ENCODE measurements at regions not wholly inside any gene's neighbourhood (a gene's known extent, or its start where the extent isn't known, plus 50 kb on each side); places are given as distances from the start of the nearest gene placed in this dataset.
"Not testable (repeated sequence)": the region's sequence is repeated elsewhere in the genome, so short reads cannot be mapped to it uniquely, and the experiment has no call there.

DNA sequence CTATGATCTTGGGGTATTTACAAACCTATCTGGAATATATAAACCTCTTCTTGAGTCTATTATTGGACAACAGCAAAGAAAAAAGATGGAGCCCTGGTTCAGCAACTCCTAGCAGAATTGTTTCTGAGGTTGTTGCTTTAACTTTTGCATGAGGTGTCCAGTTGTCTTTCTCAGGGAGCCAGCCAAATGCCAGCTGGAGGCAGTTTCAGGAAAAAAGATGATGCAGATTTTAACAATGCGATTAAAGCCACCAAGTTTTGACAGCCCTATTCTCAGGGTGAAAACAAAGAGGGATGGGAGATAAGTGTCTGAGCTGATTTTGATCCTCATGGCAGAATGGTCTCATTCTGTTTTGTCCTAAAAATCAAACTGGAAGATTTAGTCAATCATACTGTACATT lies 181.6 kb upstream of the RASGRP1 start:
- DNase-seq: no peak

DNA sequence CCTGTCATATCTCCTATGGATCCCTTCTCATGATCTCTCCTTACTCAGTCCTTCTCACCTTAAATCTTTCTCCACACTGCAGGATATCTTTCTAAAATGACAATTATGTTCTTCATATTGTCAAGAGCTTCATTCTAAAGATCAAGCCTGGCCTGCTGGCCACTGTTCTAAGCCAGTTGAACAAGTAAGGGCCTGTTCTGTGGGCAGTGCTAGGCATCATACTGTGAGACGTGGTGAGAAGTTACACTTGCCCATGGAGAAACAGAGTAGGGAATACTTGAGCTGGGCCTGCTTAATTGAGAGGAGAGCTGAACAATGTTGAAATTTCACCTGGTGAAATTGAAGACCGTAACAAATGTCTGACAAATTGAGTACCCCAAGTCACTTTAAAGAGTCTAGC lies 184.1 kb upstream of the RASGRP1 start:
- no peak for DNase-seq

DNA sequence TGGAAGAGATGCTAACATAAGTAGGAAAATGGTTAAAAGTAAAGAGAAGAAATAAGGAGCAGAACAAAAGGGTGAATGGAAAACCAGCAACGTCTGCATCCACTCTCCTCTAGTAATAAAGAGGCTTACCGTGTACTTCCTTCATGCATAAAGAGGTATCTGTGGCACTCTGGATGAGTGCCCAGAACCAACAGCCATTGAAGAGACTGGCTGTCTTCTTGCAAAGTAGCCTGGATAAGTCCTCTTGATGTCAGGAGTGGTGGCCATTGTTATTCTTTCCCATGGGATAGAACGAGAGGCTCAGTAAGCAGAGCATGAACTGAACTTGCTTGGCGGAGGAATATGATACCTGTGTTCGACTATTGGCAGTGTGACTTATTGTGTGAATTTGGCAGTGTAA lies 186.2 kb upstream of the RASGRP1 start:
- no peak for DNase-seq

GRCh38 chr15:38755718-38756117 lies 191.1 kb upstream of the RASGRP1 start:
- DNase-seq: no peak

GRCh38 chr15:38756441-38756840 lies 191.8 kb upstream of the RASGRP1 start:
- no peak for DNase-seq

GRCh38 chr15:38758043-38758442 lies 193.4 kb upstream of the RASGRP1 start:
- DNase-seq: no peak

- no peak for DNase-seq
These were observed 197.1 kb upstream of the RASGRP1 start for GRCh38 chr15:38761681-38762080.

DNA sequence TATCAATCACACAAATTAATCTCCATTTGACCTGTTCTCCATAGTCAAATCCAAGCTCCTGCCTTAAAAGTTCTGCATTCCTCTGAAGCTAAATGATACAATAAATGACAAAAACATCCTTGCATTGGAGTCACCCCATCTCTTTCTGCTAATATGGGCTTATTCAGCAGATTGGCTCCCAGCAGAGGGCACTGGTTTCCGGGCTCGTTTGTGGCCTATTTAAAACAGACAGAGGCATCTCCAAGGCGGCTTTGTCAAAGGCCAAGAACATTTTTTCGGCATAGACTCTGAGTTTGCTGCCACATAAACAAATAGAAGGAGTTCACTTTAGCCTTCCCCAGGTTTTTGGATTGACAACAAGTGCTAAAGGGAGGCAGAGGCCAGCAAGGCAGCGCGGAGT lies 204.4 kb upstream of the RASGRP1 start:
- DNase-seq: no peak

DNA sequence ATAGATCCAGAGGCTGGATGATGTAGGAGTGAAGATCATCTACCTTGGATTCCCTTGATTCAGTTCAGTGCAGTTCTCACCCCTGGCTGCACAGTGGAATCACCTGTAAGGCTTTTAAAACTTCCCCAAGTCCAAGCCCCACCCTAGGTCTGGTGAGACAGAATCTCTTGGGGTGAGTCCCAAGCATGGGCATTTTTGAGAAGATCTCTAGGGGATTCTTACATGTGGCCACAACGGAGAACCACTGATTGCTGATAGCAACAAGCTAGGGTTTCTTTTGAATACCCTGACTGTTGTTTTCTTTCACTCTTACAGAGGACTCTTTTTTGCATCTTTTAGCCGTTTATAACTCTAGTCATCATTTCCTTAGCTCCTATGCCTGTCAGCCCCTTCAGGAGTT lies 204.9 kb upstream of the RASGRP1 start:
- DNase-seq: no peak

- not testable (repeated sequence) for DNase-seq
These were observed 209.5 kb upstream of the RASGRP1 start for GRCh38 chr15:38774076-38774475.

DNA sequence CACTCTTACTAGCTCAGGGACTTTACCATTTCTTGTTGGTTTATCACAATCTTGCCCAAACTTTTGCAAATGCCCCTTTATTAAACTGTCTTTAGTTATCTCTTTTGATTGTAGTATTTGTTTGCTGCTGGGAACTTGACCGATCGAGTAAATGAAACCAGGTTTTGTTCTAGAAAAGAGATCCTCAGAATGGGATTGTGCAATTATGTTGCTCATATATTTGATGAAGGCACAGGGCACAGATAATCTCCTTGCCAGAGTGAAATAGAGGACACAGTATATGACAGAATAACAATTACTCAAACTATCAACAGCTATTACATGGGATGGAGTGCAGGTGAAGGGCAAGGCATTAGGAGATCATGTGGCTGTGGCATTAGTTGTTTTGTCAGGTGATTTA lies 216.6 kb upstream of the RASGRP1 start:
- no peak for DNase-seq

- DNase-seq: no peak
These were observed 217.5 kb upstream of the RASGRP1 start for GRCh38 chr15:38782156-38782555.

DNA sequence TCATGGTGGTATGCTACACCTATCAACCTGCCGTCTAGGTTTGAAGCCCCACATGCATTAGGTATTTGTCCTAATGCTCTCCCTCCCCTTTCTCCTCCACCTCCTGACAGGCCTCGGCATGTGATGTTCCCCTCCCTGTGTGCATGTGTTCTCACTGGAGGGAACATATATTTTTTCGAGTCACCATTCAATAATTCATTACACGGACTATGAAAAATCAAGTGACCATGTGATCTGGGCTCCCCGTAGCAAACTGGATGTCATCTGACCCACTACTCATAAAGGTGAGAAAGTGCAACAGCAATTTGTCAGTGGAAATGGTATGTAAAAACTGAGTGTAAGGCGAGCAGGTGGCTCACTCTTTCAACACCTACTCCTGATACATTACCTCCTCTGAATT lies 224.3 kb upstream of the RASGRP1 start:
- DNase-seq: no peak

- DNase-seq: no peak
These were observed 225.0 kb upstream of the RASGRP1 start for GRCh38 chr15:38789566-38789965.

GRCh38 chr15:38793206-38793810 lies 228.7 kb upstream of the RASGRP1 start:
- DNase-seq: no peak

GRCh38 chr15:38795471-38796245 lies 231.0 kb upstream of the RASGRP1 start:
- DNase-seq: no peak

DNA sequence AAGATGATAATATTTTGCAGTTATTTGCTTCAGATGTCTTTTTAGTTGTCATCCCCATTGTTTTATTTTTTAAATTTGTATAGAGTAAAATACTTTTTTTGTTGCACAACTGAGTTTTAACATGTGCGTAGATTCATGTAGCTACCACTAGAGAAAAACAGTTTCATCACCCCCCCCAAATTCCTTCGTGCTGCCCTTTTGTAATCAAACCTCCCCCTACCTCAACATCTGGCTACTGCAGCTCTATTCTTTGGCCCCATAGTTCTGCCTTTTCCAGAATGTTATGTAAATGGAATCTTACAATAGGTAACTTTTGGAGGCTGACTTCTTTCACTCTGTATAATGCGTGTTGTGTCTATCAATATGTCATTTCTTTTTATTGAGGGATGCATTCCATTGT lies 232.0 kb upstream of the RASGRP1 start:
- no peak for DNase-seq

GRCh38 chr15:38797506-38797905 lies 232.9 kb upstream of the RASGRP1 start:
- DNase-seq: not testable (repeated sequence)

DNA sequence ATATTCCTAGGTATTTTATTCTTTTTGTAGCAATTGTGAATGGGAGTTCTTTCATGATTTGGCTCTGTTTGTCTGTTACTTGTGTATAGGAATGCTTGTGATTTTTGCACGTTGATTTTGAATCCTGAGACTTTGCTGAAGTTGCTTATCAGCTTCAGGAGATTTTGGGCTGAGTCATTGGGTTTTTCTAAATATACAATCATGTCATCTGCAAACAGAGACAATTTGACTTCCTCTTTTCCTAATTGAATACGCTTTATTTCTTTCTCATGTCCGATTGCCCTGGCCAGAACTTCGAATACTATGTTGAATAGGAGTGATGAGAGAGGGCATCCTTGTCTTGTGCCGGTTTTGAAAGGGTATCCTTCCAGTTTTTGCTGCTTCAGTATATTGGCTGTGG lies 234.6 kb upstream of the RASGRP1 start:
- DNase-seq: not testable (repeated sequence)

GRCh38 chr15:38809621-38810020 lies 245.0 kb upstream of the RASGRP1 start:
- no peak for DNase-seq

DNA sequence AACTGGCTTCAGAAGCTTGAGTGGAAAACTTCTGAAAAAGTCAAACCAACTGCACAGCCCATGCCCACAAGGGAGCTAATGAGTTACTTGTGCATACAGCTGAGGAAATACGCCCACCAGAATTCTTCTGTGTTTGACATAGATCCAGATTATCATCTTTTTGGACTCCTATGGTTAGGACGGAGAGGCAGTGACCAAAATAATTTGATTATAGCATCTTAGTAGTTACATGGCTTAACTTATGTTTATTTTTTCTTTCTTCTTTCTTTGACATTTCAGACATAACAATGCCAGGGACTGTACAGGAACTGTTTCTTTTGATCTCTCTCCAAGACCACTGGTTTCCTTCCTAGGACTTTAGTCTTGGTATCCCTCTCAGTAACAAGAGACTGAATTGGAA lies 246.1 kb upstream of the RASGRP1 start:
- DNase-seq: no peak

- not testable (repeated sequence) for DNase-seq
These were observed 249.6 kb upstream of the RASGRP1 start for GRCh38 chr15:38814254-38814653.

- DNase-seq: no peak
These were observed 250.3 kb upstream of the RASGRP1 start for GRCh38 chr15:38814891-38815290.

DNA sequence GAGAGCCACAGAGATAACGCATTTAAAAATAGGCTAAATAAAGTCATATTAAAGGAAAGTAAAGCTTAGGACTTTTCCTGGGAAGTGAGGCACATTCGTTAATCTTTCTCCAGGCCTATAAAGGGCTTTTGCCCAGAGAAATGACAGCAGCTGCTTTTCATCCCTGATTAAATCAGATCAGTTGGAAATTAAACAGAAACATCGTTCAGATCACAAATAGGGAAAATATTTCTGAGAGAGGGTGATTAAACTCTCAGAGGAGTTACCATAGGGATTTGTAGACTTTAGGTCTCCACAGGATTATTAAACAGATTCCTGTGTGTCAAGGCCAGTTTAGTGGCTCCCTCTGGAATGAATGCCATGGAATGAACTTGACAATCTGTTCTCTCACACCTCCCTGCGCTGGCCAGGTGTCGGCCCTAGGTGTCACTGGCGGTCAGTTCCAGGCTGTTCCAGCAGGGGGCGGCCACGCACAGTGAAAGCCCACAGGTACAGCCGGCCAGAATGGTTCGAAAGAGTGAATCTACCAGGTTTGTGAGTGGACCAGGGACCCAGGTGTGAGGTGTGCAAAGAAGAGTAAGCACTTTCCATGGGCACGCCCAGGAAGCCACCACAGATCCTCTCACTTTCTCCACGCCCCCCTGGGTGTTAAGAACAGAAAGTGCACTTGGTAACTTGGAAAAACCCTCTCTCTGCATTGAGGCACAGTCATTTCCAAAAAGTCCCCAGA lies 253.0 kb upstream of the RASGRP1 start:
- peak; percentile 90 for DNase-seq

Measured in activated CD4-positive, alpha-beta T cell treated with anti-CD3 and anti-CD28 coated beads for 48 hours (primary cell).